Smooth muscle cell (in vitro differentiated cells): ENCODE measurements at regions not wholly inside any gene's neighbourhood (a gene's known extent, or its start where the extent isn't known, plus 50 kb on each side); places are given as distances from the start of the nearest gene placed in this dataset.

Source experiments
- DNase-seq: peaks from one replicate; lab custom pipeline; 2025; ENCODE audit not compliant: unreplicated experiment; lab: John Stamatoyannopoulos, UW
- H2AFZ ChIP-seq: fragments of 200-600 bp; sonication (generic); 2 replicates; pipeline ENCODE4 v1.6.0; 2016; ENCODE audit warnings: antibody characterized with exemption, low read depth, mild to moderate bottlenecking
- H3F3A ChIP-seq: fragments of 200-600 bp; sonication (generic); 2 replicates; pipeline ENCODE4 v1.6.0; 2017; ENCODE audit warnings: antibody characterized with exemption, low read depth
- H3K27ac ChIP-seq: fragments of 200-600 bp; sonication (generic); 2 replicates; pipeline ENCODE4 v1.5.1; 2016; ENCODE audit warnings: low read depth, mild to moderate bottlenecking
- H3K27me3 ChIP-seq: fragments of 200-600 bp; sonication (generic); 2 replicates; pipeline ENCODE4 v1.6.1; 2016; ENCODE audit warnings: low read depth, mild to moderate bottlenecking
- H3K36me3 ChIP-seq: fragments of 200-600 bp; sonication (generic); 2 replicates; pipeline ENCODE4 v1.5.1; 2016; ENCODE audit warnings: low read depth
- H3K4me1 ChIP-seq: fragments of 200-600 bp; sonication (generic); 2 replicates; pipeline ENCODE4 v1.5.1; 2016; ENCODE audit warnings: low read depth
- H3K4me2 ChIP-seq: fragments of 200-600 bp; sonication (generic); 2 replicates; pipeline ENCODE4 v1.6.0; 2016; ENCODE audit warnings: mild to moderate bottlenecking
- H3K4me3 ChIP-seq: fragments of 200-600 bp; sonication (generic); 2 replicates; pipeline ENCODE4 v1.5.1; 2016; ENCODE audit warnings: mild to moderate bottlenecking
- H3K79me2 ChIP-seq: fragments of 200-600 bp; sonication (generic); 2 replicates; pipeline ENCODE4 v1.6.0; 2016; ENCODE audit warnings: low read depth, mild to moderate bottlenecking
- H3K9ac ChIP-seq: fragments of 200-600 bp; sonication (generic); 2 replicates; pipeline ENCODE4 v1.6.0; 2016; ENCODE audit warnings: low read depth
- H3K9me3 ChIP-seq: fragments of 200-600 bp; sonication (generic); replicated peaks from 2 replicates; pipeline ENCODE4 v1.5.1; 2016; ENCODE audit warnings: low read depth
- H4K20me1 ChIP-seq: fragments of 200-600 bp; sonication (generic); 2 replicates; pipeline ENCODE4 v1.6.0; 2016; ENCODE audit warnings: low read depth
- CTCF ChIP-seq: fragments of 200-600 bp; sonication (generic); IDR thresholded peaks from 2 replicates; pipeline ENCODE4 v1.5.1; 2017; ENCODE audit warnings: borderline replicate concordance, mild to moderate bottlenecking, antibody characterized with exemption; ENCODE audit not compliant: insufficient read depth, poor library complexity, severe bottlenecking
- WGBS: methylation state at CpG from one replicate; pipeline ENCODE4 v1.1.7; 2016; ENCODE audit warnings: low lambda C conversion rate; 5-methylcytosine and 5-hydroxymethylcytosine counted together

- no peaks in the 10 kb centered on the region for H3K9me3 ChIP-seq
- no peaks in the 10 kb centered on the region for H3K4me1 ChIP-seq
- TF ChIP-seq CTCF = no peak
- no peak for DNase-seq
- no peak overlapping the region for H2AFZ ChIP-seq
- H4K20me1 ChIP-seq = no peaks in the 10 kb centered on the region
- H3K27ac ChIP-seq = no peak overlapping the region
- no peaks in the 10 kb centered on the region for H3F3A ChIP-seq
- H3K4me2 ChIP-seq = no peak overlapping the region
- H3K4me3 ChIP-seq = no peak overlapping the region
- H3K36me3 ChIP-seq = no peaks in the 10 kb centered on the region
- no peaks in the 10 kb centered on the region for H3K27me3 ChIP-seq
- H3K79me2 ChIP-seq = no peaks in the 10 kb centered on the region
- H3K9ac ChIP-seq = no peak overlapping the region
- 93% methylated on average over 3 of the region's 3 CpGs for WGBS
Measured at GRCh38 chr13:59340581-59340980, 823.1 kb downstream of the DIAPH3 start.

DNA sequence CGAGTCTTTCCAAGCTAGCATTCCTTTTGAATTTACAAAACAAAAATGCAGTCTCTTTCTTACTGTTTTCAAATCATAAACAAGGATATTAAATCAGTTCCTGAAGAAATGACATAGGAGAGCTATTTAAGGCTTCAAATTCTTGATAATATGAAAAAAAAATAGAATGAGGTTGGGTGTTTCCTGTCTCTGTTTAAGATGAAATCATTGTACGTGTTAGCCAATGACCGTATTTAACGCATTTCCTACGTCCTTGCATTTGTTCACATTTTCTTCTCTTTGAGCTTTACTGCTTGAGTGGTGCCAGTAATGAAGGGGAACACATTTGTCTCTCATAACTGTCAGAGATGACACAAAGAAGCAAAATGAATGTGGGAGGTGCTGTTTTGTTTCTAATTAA, 821.3 kb downstream of the DIAPH3 start:
- Histone ChIP-seq H3F3A (no peaks in the 10 kb centered on the region), H3K9ac (no peak overlapping the region), H3K4me3 (no peak overlapping the region), H3K79me2 (no peaks in the 10 kb centered on the region), H3K27ac (no peak overlapping the region), H3K36me3 (no peaks in the 10 kb centered on the region), H3K27me3 (no peaks in the 10 kb centered on the region), H4K20me1 (no peaks in the 10 kb centered on the region), H2AFZ (no peak overlapping the region), H3K4me1 (no peaks in the 10 kb centered on the region), H3K9me3 (no peaks in the 10 kb centered on the region), H3K4me2 (no peak overlapping the region)
- WGBS = 89% methylated on average over 5 of the region's 5 CpGs
- DNase-seq = no peak
- TF ChIP-seq CTCF = no peak

DNA sequence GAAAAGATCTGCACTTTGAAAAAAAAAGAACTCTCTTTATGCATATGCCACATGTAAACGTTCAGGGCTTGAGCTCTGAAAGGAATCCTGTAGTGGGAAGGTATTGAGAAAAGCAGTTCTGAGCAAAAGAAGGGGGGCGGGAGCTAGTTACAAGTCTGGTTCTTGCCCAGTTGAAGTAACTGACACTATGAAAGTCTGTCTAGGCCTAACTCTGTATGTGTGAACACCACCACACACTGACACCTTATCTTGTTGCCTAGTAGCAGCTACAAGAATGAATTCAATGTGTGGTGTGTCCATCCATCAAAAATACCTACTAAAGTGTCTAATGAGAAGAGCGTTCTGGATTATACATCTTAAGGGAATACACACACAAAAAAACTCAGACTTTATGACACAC, 820.6 kb downstream of the DIAPH3 start:
- Histone ChIP-seq H3K9me3 (no peaks in the 10 kb centered on the region), H2AFZ (no peak overlapping the region), H3K36me3 (no peaks in the 10 kb centered on the region), H3K9ac (no peak overlapping the region), H3K27me3 (no peaks in the 10 kb centered on the region), H3K4me1 (no peaks in the 10 kb centered on the region), H3K4me2 (no peak overlapping the region), H3K79me2 (no peaks in the 10 kb centered on the region), H3K27ac (no peak overlapping the region), H3K4me3 (no peak overlapping the region), H4K20me1 (no peaks in the 10 kb centered on the region), H3F3A (no peaks in the 10 kb centered on the region)
- DNase-seq = no peak
- no peak for TF ChIP-seq CTCF
- 71% methylated on average over 3 of the region's 3 CpGs for WGBS

DNA sequence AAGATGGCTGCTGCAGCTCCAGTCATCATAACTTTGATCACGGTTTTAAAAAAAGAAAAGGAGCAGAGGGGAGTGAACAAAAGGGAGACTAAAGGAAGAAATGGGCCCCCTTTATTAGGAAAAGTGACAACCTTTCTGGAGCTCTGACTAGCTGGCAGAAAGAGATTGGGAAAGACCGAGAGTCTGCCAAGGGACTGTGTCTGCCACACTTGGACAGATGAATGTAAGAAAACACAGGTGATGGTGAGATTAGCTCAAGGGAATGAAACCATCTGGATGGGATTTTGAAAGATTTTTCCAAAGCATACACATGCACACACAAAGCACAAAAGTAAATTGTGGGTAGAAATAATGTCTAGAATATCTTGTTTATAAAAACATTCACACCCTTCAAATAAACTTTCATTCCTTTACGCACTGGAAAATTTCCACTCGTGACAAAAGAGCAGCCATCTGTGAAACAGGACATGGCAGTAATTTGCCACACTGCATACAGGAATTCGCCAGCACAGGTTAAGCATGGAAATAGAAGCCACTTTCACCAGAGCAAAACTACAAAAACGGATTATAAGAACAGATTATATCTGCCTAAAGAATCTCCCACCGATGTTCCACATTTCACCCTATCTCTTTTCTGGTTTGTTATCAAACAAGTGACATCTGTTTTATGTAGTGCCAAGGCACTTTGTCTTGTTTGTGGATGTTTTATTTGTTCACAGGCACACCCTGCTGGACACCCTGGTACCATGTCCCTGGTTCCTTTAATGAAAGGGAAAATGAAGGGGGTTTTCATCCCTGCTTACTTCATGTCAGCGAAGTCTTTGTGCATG, 819.5 kb downstream of the DIAPH3 start:
- no peak for TF ChIP-seq CTCF
- no peak overlapping the region for H3K4me3 ChIP-seq
- no peaks in the 10 kb centered on the region for H3K79me2 ChIP-seq
- no peaks in the 10 kb centered on the region for H3F3A ChIP-seq
- no peaks in the 10 kb centered on the region for H3K27me3 ChIP-seq
- DNase-seq = no peak
- no peak overlapping the region for H3K9ac ChIP-seq
- no peak overlapping the region for H3K4me2 ChIP-seq
- H3K9me3 ChIP-seq = no peaks in the 10 kb centered on the region
- no peak overlapping the region for H3K27ac ChIP-seq
- WGBS = 75% methylated on average over 8 of the region's 8 CpGs
- H2AFZ ChIP-seq = no peak overlapping the region
- no peaks in the 10 kb centered on the region for H3K4me1 ChIP-seq
- H4K20me1 ChIP-seq = no peaks in the 10 kb centered on the region
- H3K36me3 ChIP-seq = no peaks in the 10 kb centered on the region
